NCI-H526 treated with DMSO at 0.1 percent for 48 hours (cell line): ENCODE measurements at regions not wholly inside any gene's neighbourhood (a gene's known extent, or its start where the extent isn't known, plus 50 kb on each side); places are given as distances from the start of the nearest gene placed in this dataset.

Experiments used
- DNase-seq: peaks from one replicate; lab custom pipeline; 2025; lab: John Stamatoyannopoulos, UW

DNA sequence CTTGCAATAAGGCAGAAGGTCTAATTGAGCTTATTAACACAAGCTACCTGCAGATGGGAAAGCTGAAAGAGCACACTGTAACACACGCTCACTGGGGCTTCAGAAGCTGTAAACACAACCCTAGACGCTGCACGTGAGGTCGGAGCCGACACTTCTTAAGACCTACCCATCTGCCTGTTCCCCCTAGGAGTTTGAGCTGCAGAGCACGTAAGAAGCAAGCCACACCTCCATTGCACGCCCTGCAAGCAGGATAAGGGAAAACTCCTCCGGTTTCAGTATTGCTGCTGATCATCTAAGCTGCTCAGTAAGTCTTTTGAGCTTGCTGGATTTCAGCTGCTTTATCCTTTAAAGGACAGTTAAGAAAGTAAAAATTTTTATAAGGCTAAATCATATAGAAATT lies 244.0 kb upstream of the ZWINT start:
- no peak for DNase-seq

DNA sequence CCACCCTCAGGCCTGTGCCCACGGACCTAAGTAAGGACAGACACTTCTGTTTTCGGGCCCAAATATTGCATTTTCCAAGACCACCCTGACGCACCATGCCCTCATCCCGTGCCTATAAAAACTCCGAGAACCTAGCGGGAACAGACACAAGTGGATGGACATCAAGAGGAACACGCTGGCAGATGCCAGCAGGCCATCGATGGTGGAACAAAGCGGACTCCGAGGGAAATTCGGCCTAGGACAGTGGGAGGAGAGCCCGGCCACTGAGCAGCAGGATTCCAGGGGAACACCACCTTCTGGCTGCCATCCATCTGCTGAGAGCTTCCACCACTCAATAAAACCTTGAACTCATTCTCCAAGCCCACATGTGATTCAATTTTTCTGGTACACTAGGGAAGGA lies 243.6 kb upstream of the ZWINT start:
- DNase-seq, result no peak

DNA sequence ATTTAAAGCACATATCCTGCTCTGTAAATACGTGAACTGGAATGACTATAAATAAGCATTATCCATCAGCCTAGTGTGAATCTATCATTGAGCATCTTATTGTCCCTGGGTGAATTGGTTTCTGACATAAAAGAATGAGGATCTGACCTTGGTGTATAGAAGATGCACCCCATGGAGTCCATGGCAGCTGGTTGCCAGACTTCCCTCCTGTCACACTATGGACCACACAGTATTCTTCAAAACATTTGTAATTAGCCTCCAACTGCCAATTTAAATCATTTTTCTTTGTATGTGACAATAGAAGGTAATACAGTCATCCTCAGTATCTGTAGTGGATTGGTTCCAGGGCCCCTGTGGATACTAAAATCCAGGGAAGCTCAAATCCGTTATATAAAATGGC lies 238.1 kb upstream of the ZWINT start:
- DNase-seq, result no peak

DNA sequence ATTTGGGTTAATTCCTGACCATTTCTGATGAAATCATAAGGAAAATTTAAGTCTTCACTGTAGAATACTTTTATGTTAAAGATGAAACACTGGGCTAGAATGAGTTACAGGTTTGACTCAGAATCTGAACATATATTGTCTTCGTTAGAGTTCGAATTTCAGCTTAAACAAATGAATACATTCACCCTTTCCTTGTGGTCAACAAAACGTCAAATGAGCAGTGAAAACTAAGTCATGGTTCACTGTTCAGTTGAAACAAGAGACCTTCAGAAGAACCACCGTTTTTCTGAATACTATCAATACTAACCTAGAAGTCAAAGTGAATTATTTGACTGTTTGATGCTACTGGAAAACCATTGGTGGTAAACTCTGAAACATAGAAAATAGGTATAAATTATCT lies 235.2 kb upstream of the ZWINT start:
- DNase-seq, result no peak

DNA sequence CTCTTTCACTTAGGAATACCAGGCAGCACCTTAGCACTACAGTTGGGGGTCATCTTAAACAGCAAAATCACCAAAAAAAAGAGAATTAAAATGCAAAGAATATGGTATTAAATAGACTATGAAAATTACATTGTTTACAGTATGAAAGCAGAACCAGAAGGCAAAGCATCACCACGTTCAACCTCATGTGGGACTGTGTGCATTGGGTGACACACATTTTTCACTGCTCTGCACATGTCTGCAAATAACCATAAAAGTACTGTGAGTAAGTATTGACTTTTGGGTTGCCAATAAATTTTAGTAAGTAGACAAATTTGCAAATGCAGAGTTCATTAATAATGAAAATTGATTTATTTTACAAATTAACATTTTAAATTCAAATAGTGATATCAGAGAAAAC lies 232.1 kb upstream of the ZWINT start:
- no peak for DNase-seq

DNA sequence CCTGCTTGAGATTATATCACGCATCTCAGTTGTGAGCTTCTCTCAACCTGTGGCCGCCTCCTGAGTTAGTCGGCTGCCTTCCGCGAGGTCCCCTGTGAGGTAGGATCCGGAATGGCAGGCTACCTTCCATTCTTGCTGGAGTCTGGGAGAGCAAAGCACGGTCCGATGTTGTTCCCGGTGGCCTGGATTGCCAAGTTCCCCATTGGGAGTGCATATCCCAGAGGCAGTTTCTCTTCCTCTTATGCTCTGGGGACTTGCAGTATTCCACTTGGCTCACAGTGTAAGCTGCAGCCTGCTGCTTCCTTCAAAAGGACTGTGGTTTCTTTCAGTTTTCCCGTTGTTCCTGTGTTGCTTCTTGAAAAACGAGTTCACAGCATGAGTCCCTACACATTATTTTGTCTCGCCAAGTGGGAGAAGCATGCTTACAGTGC lies 225.4 kb upstream of the ZWINT start:
- DNase-seq, result no peak

DNA sequence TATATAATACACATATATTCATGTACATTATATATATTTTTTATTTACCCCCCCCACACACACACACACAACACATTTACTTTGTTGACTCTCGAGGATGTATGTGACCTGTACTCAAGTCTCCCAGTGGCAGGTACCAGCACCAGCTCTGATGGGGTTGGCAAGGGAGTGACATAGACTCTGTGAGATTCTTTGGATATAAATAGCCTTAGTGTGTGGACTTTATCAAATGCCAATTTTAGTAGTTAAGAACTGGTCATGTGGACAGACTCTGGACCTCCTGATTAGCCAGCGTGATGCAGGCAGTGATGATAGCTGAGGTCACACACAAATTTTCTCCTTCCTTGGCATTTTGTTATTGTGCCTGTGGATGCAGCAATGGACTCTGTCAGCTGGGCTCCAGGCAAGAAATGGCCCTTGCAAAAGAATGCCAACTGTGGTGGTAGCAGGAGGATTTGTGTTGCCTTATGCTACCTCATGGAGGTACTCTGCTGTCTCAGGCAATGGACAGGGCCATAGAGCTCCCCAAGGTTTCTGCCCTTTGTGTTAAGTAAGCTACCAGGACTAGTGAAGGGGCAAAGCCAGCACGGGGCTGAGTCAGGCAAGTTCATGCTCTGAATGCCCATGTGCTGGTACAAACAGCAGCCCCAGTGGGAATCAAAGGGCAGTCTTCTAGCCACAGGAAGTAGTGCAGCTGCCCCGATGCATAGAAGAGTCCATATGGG lies 224.6 kb upstream of the ZWINT start:
- no peak for DNase-seq

DNA sequence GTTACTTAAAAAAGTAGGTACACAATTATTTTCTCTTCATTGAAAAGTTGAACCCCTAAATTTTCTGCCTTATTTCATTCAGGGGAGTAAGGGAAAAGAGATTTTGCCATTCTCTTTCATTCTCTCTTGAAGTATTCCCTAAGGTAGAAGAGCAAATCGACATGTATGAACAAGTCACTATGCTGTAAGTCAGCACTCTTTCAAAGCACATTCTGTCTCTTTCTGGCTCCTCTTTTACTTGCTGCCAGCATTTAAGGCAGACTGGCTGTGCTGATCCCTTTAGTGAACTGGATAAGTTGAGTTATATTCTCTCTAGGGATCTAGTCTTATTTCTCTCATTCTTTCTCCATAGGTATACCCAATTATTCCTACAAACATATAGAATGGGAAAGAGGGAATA lies 222.3 kb upstream of the ZWINT start:
- no peak for DNase-seq

DNA sequence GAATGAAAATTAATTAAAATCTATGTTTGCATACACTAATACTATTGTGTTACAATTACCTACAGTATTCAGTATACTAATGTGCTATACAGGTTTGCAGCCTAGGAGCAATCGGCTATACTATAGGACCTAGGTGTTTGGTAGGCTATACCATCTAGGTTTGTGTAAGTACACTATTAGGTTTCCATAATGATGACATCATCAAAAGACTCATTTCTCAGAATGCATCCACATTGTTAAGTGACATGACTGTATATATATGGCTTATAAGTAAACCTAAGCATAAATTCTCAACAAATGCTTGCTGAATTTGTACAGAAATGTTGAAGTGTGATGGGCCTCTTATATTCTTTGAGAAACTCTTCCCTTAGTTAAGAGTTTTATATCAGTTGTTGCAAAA lies 206.5 kb upstream of the ZWINT start:
- DNase-seq, result no peak

DNA sequence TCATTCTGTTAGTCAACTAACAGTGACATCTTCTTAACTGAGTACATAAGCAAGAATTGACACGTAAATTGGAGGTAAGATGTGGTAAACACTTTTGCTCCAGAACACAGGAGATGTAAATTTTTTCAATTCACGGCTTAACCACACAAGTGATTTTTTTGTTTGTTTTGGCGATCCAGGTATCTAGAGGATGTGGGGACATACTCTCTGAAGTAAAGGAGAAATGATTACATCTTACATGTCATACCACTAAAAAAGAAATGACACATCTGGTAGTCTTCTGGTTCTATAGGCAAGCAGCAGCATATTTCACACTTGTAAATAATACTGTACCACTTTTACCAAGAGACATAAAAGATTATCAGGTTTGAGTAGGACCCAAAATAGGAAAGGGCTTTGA lies 200.3 kb upstream of the ZWINT start:
- no peak for DNase-seq

DNA sequence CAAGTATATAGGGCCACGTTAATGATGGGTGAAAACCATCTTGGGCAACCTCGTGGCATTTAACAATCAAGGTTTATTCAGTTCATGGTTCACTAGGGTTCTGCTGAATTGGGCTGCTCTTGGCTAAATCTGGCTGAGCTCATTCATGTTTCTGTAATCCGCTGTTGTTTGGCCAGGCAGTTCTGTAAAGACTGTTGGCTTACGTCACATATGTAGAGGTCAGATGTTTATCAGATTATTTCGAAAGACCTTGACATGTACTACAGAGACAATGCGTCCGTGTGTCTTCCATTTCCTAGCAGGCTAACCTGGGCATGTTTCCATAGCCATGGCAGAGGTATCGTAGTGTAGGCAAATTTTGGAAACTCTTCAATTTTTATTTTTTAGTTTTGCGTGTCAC lies 190.0 kb upstream of the ZWINT start:
- no peak for DNase-seq

DNA sequence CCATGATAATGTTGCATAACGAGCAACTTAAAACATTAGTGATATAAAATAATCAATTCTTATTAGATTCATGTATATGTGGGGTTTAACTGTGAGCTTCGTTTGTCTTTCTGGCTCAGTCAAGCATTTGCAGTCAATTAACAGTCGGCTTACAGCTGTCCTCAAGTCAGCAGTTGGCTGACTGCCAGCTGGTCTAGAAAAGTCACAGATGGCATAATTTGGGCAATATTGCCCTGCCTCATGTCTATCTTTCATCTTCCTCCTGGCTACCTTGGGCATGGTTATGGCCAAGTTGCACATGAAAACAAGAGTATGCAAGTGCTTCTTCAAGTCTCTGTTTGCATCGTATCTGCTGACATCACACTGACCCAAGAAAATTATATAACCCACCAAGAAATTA lies 186.1 kb upstream of the ZWINT start:
- no peak for DNase-seq

DNA sequence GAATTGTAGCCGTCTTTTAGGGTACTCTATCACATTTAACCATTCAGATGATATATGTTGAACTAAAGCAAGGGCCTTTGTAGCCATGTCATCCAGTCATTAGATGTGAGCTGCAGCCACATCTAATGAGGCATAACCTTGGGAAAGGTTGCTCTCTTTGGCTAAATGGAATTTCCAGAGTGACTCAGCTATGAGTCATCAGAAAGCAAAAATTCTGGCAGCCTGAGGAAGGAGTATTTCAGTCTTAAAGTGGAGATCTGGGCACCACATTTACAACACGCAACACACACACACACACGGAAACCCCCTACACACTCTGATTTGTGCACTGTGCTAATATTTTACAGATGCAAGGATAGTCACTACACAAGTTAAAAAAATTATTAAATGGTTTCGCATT lies 176.9 kb upstream of the ZWINT start:
- DNase-seq, result no peak

DNA sequence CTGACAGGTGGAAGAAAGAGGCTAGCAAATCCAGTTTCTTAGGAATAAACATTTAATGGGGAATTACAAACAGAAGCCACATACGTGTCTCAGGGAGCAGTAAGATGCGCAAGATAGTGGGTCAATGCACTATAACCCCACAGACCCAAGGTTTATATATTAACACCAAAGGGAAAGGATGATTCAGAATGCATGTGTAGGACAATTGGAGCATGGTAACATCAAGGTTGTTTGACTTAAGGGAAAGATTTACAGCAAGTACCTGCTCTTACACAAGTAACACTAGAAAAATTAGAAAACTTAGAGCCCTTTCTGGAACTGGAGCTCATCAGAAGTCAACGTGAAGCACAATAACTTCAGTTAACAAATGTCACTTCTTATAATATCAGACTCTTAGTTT lies 161.1 kb upstream of the ZWINT start:
- DNase-seq, result no peak

DNA sequence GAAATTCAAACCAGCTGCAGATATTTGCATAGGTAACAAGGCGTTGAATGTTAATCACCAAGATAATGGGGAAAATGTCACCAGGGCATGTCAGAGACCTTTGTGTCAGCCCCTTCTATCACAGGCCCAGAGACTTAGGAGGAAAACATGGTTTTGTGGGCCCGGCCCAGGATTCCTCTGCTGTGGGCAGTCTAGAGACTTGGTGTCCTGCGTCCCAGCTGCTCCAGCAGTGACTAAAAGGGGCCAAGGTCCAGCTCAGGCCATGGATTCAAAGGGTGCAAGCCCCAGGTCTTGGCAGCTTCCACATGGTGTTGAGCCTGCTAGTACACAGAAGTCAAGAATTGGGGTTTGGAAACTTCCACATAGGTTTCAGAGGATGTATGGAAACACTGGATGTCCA lies 147.5 kb upstream of the ZWINT start:
- DNase-seq, result no peak

DNA sequence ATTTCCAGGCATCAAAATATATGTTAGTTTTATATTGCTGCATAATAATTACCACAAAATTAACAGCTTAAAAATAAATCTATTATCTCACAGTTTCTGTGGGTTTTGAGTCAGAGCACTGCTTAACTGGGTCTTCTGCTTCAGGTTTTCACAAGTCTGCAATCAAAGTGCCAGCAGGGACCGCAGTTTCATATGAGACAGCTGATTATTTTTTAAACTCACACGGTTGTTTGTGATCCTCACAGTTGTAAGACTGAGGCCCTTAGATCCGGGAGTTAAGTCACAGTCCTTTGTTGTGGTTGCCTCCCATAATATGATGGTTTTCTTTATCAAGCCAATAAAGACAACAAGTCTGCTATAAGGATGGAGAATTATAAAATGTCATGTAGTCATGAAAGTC lies 146.0 kb upstream of the ZWINT start:
- no peak for DNase-seq

DNA sequence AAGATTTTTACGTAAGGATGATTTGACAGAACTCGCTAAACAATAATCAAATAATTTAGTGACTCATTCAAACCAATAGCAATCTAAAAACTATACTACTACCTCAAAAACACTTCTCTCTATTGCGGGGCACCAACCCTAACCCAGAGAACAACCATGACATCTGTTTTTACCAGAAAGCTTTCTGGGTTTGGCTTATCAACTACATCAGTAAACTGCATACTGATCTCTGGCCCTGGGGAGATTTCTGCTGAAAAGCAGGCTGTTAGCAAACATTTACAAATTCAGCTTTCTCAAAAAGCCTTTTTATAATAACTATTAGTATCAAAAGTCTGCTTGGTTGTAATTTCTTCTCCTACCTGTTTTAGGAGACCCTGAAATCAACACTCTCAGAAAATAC lies 144.5 kb upstream of the ZWINT start:
- DNase-seq, result no peak

DNA sequence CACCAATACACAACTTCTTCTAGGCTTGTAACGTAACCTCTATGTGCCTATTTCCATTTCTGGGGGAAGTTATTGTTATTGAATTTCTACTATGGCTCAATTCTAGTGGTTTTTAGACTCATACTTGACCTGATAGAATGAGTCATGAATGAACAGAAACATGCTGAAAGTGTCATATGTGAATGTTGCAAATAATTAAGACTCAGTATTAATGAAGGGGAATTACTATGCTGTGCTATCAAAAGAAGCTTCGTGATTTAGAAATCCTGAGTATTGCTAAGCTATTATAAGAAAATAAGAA lies 135.1 kb upstream of the ZWINT start:
- DNase-seq, result no peak

DNA sequence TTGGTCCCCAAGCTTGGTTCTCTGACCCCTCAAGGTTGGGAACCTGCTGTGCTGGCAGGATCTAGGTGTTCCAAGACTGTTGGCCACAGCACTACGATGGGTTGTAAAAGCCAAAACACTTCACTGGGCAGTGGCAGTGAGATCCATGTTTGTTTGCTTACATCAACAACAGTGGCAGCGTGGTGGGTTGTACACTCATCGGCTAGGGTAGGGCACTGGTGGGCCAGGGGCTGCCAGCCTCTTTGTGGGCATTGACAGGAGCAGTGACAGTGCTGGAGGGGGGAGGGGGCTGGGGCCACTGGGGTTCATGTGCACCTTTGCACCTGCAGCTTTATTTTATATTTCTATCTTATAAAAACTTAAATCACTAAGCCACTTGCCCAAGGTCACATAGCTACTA lies 126.7 kb upstream of the ZWINT start:
- DNase-seq, result no peak

DNA sequence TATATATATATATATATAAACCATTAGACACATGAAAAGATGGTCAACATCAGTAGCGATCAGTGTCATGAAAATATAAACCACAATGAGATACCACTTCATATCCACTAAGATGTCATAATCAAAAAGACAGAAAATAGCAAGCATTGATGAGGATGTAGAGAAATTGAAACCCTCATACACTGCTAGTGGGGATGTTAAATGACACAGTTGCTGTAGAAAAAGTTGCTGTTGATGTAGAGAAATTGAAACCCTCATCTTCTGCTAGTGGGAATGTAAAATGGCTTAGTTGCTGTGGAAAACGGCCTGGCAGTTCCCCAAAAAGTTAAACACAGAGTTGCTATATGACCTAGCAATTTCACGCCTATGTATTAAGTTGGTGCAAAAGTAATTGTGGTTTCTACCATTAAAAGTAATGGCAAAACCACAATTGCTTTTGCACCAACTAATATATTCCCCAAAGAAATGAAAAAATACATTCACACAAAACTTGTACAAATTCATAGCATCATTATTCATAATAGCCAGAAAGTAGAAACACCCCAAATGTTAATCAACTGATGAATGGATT lies 120.5 kb upstream of the ZWINT start:
- DNase-seq, result no peak

DNA sequence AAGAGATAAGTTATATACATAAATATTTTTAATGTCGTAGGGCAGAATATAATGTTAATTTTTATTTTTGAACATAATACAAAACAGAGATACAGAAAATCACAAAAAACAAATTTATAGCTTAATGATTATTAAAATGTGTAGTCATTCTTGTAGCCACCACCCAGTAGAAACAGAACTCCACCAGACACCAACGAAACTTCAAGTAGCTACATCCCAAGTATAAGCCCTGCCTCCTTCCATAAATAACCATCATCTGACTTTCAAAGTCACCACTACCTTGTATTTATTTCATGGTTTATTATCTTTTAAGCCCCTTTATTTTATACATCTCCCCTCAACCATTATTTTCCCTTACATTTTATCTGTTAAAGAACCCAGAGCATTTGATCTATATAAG lies 111.9 kb upstream of the ZWINT start:
- no peak for DNase-seq

DNA sequence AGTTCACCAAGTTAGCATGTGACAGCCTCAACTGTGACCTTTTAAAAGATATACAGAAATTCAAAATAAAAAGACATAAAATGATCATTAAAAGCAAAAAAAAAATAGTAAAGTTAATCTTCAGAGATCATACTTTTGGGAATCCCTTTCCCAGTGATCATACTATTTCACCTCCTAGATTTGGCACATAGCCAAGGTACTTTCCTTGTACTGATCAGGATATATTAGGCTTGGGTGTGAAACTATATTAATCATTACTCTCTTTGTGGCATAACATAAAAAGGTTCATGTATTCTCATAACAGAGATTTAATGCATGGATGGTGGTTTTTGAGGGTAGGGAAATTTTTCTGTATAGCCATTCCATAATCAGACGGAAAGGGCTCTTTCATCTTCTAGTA lies 109.6 kb upstream of the ZWINT start:
- DNase-seq, result no peak

DNA sequence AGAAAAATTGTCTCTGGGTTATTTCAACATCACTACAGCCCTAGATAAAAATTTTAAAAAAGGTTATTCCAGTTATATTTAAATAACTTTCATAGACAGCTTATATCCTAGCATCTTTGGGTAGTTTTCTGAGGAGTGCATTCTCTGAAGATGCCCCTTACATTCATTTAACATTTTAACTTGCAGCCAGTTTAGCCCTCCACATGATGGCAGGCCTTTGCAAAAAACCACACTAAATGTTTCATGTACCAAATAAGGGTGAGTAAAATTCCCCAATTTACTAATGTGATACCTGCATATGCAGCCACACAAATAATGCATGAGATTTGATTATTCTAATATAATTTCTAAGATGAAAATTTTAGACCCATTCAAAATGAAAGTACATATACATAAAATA lies 108.4 kb upstream of the ZWINT start:
- DNase-seq, result no peak

DNA sequence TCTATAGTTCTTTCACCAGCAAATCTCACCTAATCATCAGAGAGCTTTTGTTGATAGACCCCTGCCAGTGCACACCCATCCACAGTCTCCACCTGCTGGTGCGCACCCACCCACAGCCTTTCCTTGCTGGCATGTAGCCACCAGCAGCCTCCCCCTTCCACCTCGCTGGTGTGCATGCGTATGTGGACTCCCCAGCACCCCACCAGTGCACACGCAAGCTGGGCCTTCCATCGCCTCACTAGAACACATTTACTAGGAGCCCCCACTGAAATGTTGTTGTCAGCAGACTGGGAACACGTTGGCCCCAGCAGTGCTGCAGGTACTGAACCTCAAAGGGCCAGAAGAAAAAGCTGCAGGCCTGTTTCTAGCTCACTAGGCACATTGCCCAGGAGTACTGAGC lies 104.9 kb upstream of the ZWINT start:
- no peak for DNase-seq

DNA sequence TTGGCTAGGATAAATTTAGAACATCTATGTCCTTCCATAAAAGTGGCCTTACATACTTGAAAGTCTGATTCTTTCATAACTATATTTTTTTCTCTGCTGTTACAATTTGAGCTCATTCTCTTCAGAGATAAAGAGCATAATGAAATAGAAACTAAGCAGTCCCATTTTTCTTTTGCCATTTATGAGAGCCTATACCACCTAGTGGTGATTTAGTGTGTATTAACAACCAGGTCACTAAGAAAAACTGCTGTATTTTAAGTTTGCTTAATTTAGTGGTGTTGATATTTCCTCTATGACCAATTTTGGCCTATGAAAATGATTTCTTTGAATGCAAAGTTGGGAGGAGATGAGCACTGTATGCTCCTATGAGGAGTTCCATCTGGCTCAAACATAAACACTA lies 88.7 kb upstream of the ZWINT start:
- no peak for DNase-seq
